Hematopoietic multipotent progenitor cell treated with erythropoietin and hydrocortisone succinate and interleukin-3 and kit ligand, for 17 days (in vitro differentiated cells): ENCODE measurements at regions not wholly inside any gene's neighbourhood (a gene's known extent, or its start where the extent isn't known, plus 50 kb on each side); places are given as distances from the start of the nearest gene placed in this dataset.
"Not testable (repeated sequence)": the region's sequence is repeated elsewhere in the genome, so short reads cannot be mapped to it uniquely, and the experiment has no call there.

Experiments
- DNase-seq: peaks from one replicate; pipeline ENCODE4 v3.0.0-alpha.2; 2015; ENCODE audit warnings: low spot score

GRCh38 chr20:22851679-22852346 is 183.3 kb upstream of the SSTR4 start:
- not testable (repeated sequence) for DNase-seq

- DNase-seq, result no peak
Observed at GRCh38 chr20:22861231-22861980, 173.7 kb upstream of the SSTR4 start.

- DNase-seq, result no peak
Observed at GRCh38 chr20:22861990-22862389, 173.1 kb upstream of the SSTR4 start.

- no peak for DNase-seq
Observed at GRCh38 chr20:22862671-22863230, 172.4 kb upstream of the SSTR4 start.

- DNase-seq, result no peak
Observed at GRCh38 chr20:22863826-22864225, 171.3 kb upstream of the SSTR4 start.

GRCh38 chr20:22866812-22867341 is 168.2 kb upstream of the SSTR4 start:
- no peak for DNase-seq

- no peak for DNase-seq
Observed at GRCh38 chr20:22878166-22878565, 156.9 kb upstream of the SSTR4 start.

- no peak for DNase-seq
Observed at GRCh38 chr20:22880277-22880676, 154.8 kb upstream of the SSTR4 start.

GRCh38 chr20:22887796-22888195 is 147.3 kb upstream of the SSTR4 start:
- no peak for DNase-seq

GRCh38 chr20:22890594-22891300 is 144.4 kb upstream of the SSTR4 start:
- no peak for DNase-seq

GRCh38 chr20:22901164-22901563 is 133.9 kb upstream of the SSTR4 start:
- no peak for DNase-seq

- DNase-seq, result no peak
Observed at GRCh38 chr20:22901921-22902320, 133.2 kb upstream of the SSTR4 start.

- no peak for DNase-seq
Observed at GRCh38 chr20:22904386-22904785, 130.7 kb upstream of the SSTR4 start.

- no peak for DNase-seq
Observed at GRCh38 chr20:22904905-22905304, 130.2 kb upstream of the SSTR4 start.

- no peak for DNase-seq
Observed at GRCh38 chr20:22905658-22906057, 129.5 kb upstream of the SSTR4 start.

GRCh38 chr20:22908437-22908836 is 126.7 kb upstream of the SSTR4 start:
- no peak for DNase-seq

- no peak for DNase-seq
Observed at GRCh38 chr20:22908944-22909343, 126.2 kb upstream of the SSTR4 start.

- DNase-seq, result no peak
Observed at GRCh38 chr20:22909436-22909835, 125.7 kb upstream of the SSTR4 start.

GRCh38 chr20:22910287-22910852 is 124.7 kb upstream of the SSTR4 start:
- DNase-seq, result no peak

- DNase-seq, result no peak
Observed at GRCh38 chr20:22914291-22914690, 120.8 kb upstream of the SSTR4 start.

GRCh38 chr20:22915512-22915911 is 119.6 kb upstream of the SSTR4 start:
- no peak for DNase-seq
